ENCODE measurements at regions not wholly inside any gene's neighbourhood (a gene's known extent, or its start where the extent isn't known, plus 50 kb on each side); places are given as distances from the start of the nearest gene placed in this dataset.

GRCh38 chr18:77635451-77635850 is 385.8 kb downstream of the GALR1 start:
- Histone ChIP-seq H3K4me3 (no peak overlapping the region), H3K36me3 (no peaks in the 10 kb centered on the region), H3K27me3 (no peaks in the 10 kb centered on the region), H3K4me1 (no peaks in the 10 kb centered on the region), H3K27ac (peak overlapping the region; percentile 54), H3K9me3 (no peaks in the 10 kb centered on the region)
- peak; percentile 29 to 72 for TF ChIP-seq POLR2AphosphoS5 (IDR thresholded peaks at IDR 0.05; ENCODE audit: insufficient read depth in 1 of 2, low read depth in 1 of 2)
- TF ChIP-seq CTCF (IDR thresholded peaks at IDR 0.05) = no peak
- TF ChIP-seq POLR2A (IDR thresholded peaks at IDR 0.05) = no peak
- peak in 1 of 2 donors; percentile 93 for DNase-seq (ENCODE audit: extremely low spot score in 2 of 2)
- intact Hi-C loops (cut with DNase I) = no loop called here

GRCh38 chr18:77635858-77636257 is 386.2 kb downstream of the GALR1 start:
- Histone ChIP-seq H3K4me3 (no peak overlapping the region), H3K27ac (peak overlapping the region; percentile 54), H3K36me3 (no peaks in the 10 kb centered on the region), H3K4me1 (no peaks in the 10 kb centered on the region), H3K9me3 (no peaks in the 10 kb centered on the region), H3K27me3 (no peaks in the 10 kb centered on the region)
- no peak for TF ChIP-seq CTCF (IDR thresholded peaks at IDR 0.05)
- DNase-seq (ENCODE audit: extremely low spot score in 2 of 2) = peak in 1 of 2 donors; percentile 80
- intact Hi-C loops (cut with DNase I) = no loop called here

- Histone ChIP-seq H3K4me3 (no peak overlapping the region), H3K4me1 (no peaks in the 10 kb centered on the region), H3K27me3 (no peaks in the 10 kb centered on the region), H3K9me3 (no peaks in the 10 kb centered on the region), H3K27ac (no peak overlapping the region), H3K36me3 (no peaks in the 10 kb centered on the region)
- no peak for DNase-seq (ENCODE audit: extremely low spot score in 2 of 2)
- TF ChIP-seq CTCF (IDR thresholded peaks at IDR 0.05) (no peak), POLR2A (IDR thresholded peaks at IDR 0.05) (no peak), POLR2AphosphoS5 (IDR thresholded peaks at IDR 0.05; ENCODE audit: insufficient read depth in 1 of 2, low read depth in 1 of 2) (no peak)
- intact Hi-C loops (cut with DNase I) = no loop called here
These were observed 395.7 kb downstream of the GALR1 start for GRCh38 chr18:77645170-77645872.

- Histone ChIP-seq H3K9me3 (no peaks in the 10 kb centered on the region), H3K36me3 (no peaks in the 10 kb centered on the region), H3K4me3 (no peak overlapping the region), H3K27ac (no peak overlapping the region), H3K4me1 (peaks cover 3% of the 10 kb centered on the region), H3K27me3 (no peaks in the 10 kb centered on the region)
- no peak for TF ChIP-seq POLR2A (IDR thresholded peaks at IDR 0.05)
- intact Hi-C loops (cut with DNase I) = no loop called here
- DNase-seq (ENCODE audit: extremely low spot score in 2 of 2) = no peak
These were observed 397.8 kb downstream of the GALR1 start for GRCh38 chr18:77647472-77647871.

GRCh38 chr18:77648411-77648810 is 398.8 kb downstream of the GALR1 start:
- intact Hi-C loops (cut with DNase I) = no loop called here
- Histone ChIP-seq H3K4me1 (peaks cover 3% of the 10 kb centered on the region), H3K27me3 (no peaks in the 10 kb centered on the region), H3K4me3 (no peak overlapping the region), H3K27ac (no peak overlapping the region), H3K36me3 (no peaks in the 10 kb centered on the region), H3K9me3 (no peaks in the 10 kb centered on the region)
- TF ChIP-seq POLR2A (IDR thresholded peaks at IDR 0.05) = no peak
- TF ChIP-seq CTCF (IDR thresholded peaks at IDR 0.05) = no peak
- TF ChIP-seq POLR2AphosphoS5 (IDR thresholded peaks at IDR 0.05; ENCODE audit: insufficient read depth in 1 of 2, low read depth in 1 of 2) = no peak
- no peak for DNase-seq (ENCODE audit: extremely low spot score in 2 of 2)

All from vagina (tissue), 2 donors.